K562 (cell line): ENCODE measurements at regions not wholly inside any gene's neighbourhood (a gene's known extent, or its start where the extent isn't known, plus 50 kb on each side); places are given as distances from the start of the nearest gene placed in this dataset.

Source experiments
- CGGBP1 ChIP-seq: fragments of 250-450 bp; sonication (Bioruptor Pico); IDR thresholded peaks from 2 replicates; pipeline ENCODE4 v1.9.0; 2021; ENCODE audit warnings: mild to moderate bottlenecking
- CREB1 ChIP-seq, 2 experiments: sonication (generic) in 1 of 2; formaldehyde crosslinking in 1 of 2; IDR thresholded peaks; 2 replicates each; pipeline versions ENCODE4 v1.6.1 to v1.8.0; 2012 to 2022; ENCODE audit warnings: inconsistent platforms in 1 of 2, mild to moderate bottlenecking in 1 of 2, missing genetic modification reagents in 1 of 2, moderate library complexity in 1 of 2
- EZH2 ChIP-seq: IDR thresholded peaks from 2 replicates; pipeline ENCODE4 v1.6.1; 2012; ENCODE audit warnings: low read depth, mild to moderate bottlenecking, inconsistent platforms, low read length, borderline replicate concordance
- MAFG ChIP-seq: fragments of 450-650 bp; conservative IDR thresholded peaks from 2 replicates; pipeline ENCODE4 v1.6.1; 2016; ENCODE audit warnings: missing genetic modification characterization, missing compliant biosample characterization
- MAFK ChIP-seq: IDR thresholded peaks from 2 replicates; pipeline ENCODE4 v1.6.1; 2011; ENCODE audit warnings: low read length, improper control_type of control experiment
- NCOA2 ChIP-seq, 2 experiments: fragments of 450-650 bp; IDR thresholded peaks; 2 replicates each; pipeline ENCODE4 v1.6.1; 2018; ENCODE audit warnings: mild to moderate bottlenecking in 2 of 2, moderate library complexity in 1 of 2; ENCODE audit not compliant: partially characterized antibody in 2 of 2
- NKRF ChIP-seq: fragments of 450-650 bp; IDR thresholded peaks from 2 replicates; pipeline ENCODE4 v1.6.1; 2016; ENCODE audit warnings: borderline replicate concordance
- PRMT5 ChIP-seq: sonication (generic); formaldehyde crosslinking; IDR thresholded peaks from 2 replicates; pipeline ENCODE4 v1.5.0; 2020; ENCODE audit warnings: missing genetic modification reagents
- SP1 ChIP-seq: sonication (generic); formaldehyde crosslinking; IDR thresholded peaks from 2 replicates; pipeline ENCODE4 v1.8.1; 2022; ENCODE audit warnings: mild to moderate bottlenecking, missing genetic modification reagents
- SPI1 ChIP-seq: IDR thresholded peaks from 2 replicates; pipeline ENCODE4 v1.6.1; 2011; ENCODE audit warnings: low read depth, low read length, control low read depth, borderline replicate concordance
- ZNF124 ChIP-seq: sonication (generic); formaldehyde crosslinking; IDR thresholded peaks from 2 replicates; pipeline ENCODE4 v1.8.1; 2022; ENCODE audit warnings: missing genetic modification reagents
- ZNF384 ChIP-seq: IDR thresholded peaks from 2 replicates; pipeline ENCODE4 v1.6.1; 2012; ENCODE audit warnings: low read depth, low read length, improper control_type of control experiment
- TF ChIP-seq, protein P1 (sequence below), 3 experiments: IDR thresholded peaks in 2 of 3; conservative IDR thresholded peaks in 1 of 3; 2 replicates each; pipeline ENCODE4 v1.5.1; 2011 to 2012; ENCODE audit warnings: low read length in 3 of 3, mild to moderate bottlenecking in 3 of 3, control low read depth in 2 of 3, improper control_type of control experiment in 1 of 3, inconsistent platforms in 1 of 3, low read depth in 1 of 3, mixed read lengths in 1 of 3, moderate library complexity in 1 of 3; ENCODE audit not compliant: insufficient read depth in 2 of 3
- TF ChIP-seq, protein P2 (sequence below): IDR thresholded peaks from 2 replicates; pipeline ENCODE4 v1.6.1; 2012; ENCODE audit warnings: low read depth, low read length, improper control_type of control experiment, borderline replicate concordance

- TF ChIP-seq PRMT5 (CRISPR knock-in tag) (no peak), SP1 (no peak), EZH2 (no peak), CREB1 (IDR thresholded peaks at IDR 0.05) (no peak), CREB1 (CRISPR knock-in tag; IDR thresholded peaks at IDR 0.05) (no peak), MAFG (no peak), SPI1 (no peak), NKRF (no peak), CGGBP1 (CRISPR knock-in tag) (no peak), MAFK (no peak), NCOA2 (IDR thresholded peaks at IDR 0.05; ENCODE audit: partially characterized antibody in 2 of 2) (no peak), ZNF384 (no peak), ZNF124 (no peak)
- TF ChIP-seq, protein P1, sequence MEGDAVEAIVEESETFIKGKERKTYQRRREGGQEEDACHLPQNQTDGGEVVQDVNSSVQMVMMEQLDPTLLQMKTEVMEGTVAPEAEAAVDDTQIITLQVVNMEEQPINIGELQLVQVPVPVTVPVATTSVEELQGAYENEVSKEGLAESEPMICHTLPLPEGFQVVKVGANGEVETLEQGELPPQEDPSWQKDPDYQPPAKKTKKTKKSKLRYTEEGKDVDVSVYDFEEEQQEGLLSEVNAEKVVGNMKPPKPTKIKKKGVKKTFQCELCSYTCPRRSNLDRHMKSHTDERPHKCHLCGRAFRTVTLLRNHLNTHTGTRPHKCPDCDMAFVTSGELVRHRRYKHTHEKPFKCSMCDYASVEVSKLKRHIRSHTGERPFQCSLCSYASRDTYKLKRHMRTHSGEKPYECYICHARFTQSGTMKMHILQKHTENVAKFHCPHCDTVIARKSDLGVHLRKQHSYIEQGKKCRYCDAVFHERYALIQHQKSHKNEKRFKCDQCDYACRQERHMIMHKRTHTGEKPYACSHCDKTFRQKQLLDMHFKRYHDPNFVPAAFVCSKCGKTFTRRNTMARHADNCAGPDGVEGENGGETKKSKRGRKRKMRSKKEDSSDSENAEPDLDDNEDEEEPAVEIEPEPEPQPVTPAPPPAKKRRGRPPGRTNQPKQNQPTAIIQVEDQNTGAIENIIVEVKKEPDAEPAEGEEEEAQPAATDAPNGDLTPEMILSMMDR (IDR thresholded peaks at IDR 0.05 in 2 of 3, conservative IDR thresholded peaks at IDR 0.05 in 1 of 3; ENCODE audit: insufficient read depth in 2 of 3, low read depth in 1 of 3, low read length in 3 of 3): no peak
- TF ChIP-seq, protein P2, sequence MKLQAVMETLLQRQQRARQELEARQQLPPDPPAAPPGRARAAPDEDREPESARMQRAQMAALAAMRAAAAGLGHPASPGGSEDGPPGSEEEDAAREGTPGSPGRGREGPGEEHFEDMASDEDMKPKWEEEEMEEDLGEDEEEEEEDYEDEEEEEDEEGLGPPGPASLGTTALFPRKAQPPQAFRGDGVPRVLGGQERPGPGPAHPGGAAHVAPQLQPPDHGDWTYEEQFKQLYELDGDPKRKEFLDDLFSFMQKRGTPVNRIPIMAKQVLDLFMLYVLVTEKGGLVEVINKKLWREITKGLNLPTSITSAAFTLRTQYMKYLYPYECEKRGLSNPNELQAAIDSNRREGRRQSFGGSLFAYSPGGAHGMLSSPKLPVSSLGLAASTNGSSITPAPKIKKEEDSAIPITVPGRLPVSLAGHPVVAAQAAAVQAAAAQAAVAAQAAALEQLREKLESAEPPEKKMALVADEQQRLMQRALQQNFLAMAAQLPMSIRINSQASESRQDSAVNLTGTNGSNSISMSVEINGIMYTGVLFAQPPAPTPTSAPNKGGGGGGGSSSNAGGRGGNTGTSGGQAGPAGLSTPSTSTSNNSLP: no peak
These were observed 117.4 kb upstream of the SLC45A1 start for GRCh38 chr1:8200317-8201115.
